ENCODE measurements at regions not wholly inside any gene's neighbourhood (a gene's known extent, or its start where the extent isn't known, plus 50 kb on each side); places are given as distances from the start of the nearest gene placed in this dataset.
"Not testable (repeated sequence)": the region's sequence is repeated elsewhere in the genome, so short reads cannot be mapped to it uniquely, and the experiment has no call there.

DNA sequence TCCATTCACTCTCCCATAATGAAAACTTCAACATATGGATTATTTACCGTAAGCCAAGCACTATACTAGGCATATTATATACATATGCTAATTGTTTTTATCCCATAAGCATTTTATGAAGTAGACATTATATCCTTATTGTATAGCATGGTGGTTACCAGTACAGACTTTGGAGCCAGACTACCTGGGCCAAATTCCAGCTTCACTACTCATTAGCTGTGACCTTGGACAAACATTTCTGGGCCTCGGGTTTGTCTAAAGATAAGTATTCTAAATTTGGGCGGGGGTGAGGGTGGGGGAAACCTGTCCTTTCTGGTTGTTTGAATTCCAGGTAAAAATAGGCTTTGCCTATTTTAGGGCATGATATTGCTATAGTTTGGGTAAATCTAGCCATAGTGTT is 66.5 kb upstream of the P2RY1 start:
- no peak for DNase-seq

DNA sequence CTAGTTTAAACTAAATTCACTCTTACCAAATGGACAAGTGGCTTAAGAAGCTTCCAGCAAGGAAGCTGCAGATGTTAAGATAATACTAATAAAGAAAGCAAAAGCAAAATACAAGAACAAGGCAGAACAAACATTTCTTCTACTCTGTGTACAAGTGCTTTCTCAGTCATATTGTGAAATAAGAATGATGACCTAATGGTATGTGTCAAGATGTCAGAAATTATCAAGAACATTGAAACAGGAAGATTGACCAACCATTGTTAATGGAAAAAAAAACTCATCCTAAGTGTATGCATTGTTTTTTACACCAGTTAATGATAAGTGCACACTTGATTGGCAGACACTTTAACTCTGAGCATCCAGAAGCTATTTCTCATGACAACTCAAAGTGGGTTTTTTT is 65.4 kb upstream of the P2RY1 start:
- no peak for DNase-seq

DNA sequence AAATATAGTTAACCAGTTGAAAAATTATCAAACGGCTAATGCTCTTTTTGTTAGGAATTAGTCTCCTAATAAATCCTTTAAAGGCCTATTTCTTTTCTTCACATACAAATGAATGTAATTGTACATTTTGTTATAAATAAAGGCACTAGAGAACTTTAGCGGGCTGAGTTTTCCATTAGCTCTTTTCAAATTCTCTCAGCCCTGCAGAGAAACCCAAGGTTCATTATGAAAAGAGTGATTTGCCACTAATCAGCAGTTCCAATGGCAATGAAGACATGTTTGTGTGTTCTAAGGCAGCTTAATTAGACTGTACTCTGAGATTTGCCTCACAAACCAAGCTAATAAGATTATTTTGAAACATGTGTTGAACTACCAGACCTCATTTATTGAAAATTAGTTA is 64.6 kb upstream of the P2RY1 start:
- DNase-seq: no peak

DNA sequence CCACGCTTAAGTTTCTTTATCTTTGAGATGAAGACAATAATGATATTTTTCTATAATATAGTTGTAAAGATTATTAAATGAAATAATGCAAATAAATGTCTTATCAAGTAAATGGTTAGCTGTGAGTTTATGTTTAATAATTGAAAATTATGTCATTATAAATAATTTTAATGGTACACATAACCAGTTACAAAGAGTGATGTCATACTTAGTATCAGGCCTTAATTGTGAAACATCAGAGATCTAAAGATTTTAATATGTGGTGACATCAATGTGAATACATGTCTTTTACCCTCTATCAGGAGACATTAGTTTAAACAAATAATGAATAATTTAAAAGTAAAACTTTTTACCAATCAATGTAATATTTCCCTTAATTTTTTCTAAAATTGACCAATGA is 63.8 kb upstream of the P2RY1 start:
- no peak for DNase-seq

DNA sequence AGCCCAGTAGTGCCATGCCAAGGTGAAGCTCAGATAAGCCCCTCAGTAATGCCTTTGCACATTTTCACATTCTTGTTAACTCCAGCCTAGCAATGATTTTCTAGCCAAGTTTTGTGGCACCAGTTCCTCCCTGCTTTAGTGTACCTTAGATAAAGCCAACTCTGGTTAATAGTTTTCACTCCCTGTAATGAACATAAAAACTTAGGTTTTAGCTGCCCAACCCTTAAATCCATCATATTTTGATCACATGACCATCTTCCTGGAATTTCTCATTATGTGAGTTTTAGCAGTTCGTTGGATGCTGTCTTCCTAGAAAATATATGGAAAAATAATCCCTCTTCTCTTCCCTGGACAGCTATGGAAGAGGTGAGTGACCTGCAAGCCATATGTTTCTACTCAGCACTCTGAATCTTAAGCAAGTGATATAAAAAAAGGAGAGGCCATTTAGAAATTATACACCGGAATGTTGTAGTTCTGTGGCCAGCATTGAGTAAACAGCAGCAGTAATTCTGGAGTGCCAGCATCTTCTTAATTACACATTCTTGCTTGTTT is 62.2 kb upstream of the P2RY1 start:
- no peak for DNase-seq

DNA sequence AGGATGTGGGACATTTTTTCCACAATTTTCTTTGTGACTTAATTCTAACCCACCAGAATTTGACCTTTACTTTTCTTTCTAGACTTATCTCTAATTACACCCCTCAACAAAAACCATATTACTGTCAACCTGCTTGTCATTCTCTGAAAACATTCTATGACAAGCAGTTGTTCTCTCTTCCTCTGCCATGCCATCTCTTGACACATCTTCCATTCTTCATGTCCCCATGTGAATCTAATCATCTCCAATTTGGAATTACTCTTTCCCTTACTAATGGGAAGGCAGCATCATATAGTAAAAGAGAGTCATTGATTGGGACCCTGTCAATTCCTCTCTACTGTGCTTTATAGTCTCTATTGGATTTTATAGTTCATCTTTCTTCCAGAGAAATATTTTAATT is 61.3 kb upstream of the P2RY1 start:
- no peak for DNase-seq

DNA sequence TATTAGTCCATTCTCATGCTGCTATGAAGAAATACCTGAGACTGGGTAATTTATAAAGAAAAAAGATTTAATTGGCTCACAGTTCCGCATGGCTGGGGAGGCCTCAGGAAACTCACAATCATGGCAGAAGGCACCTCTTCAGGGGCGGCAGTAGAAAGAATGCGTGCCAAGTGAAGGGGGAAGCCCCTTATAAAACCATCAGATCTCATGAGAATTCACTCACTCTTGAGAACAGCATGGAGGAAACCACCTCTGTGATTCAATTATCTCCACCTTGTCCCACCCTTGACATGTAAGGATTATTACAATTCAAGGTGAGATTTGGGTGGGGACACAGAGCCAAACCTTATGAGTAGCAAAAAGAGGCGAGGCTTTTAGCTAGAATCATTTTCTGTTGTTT is 60.7 kb upstream of the P2RY1 start:
- not testable (repeated sequence) for DNase-seq

DNA sequence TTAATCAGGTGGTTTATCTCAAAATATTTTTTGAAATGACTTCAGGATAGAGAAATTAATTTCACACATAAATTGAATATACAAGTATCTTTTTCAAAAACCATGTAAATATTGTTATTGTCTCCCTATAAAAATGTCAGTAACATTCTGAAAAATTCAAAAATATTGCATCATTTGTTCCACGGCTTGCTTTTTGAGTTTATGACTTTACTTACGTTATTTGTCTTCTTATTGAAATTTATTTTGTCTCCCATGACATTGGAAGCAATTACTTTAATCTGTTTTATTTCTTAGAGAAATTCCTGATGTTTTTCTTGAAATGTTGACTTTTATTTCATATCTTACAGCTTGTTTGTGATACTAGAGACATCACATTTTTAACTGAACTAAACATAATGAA is 56.9 kb upstream of the P2RY1 start:
- no peak for DNase-seq

DNA sequence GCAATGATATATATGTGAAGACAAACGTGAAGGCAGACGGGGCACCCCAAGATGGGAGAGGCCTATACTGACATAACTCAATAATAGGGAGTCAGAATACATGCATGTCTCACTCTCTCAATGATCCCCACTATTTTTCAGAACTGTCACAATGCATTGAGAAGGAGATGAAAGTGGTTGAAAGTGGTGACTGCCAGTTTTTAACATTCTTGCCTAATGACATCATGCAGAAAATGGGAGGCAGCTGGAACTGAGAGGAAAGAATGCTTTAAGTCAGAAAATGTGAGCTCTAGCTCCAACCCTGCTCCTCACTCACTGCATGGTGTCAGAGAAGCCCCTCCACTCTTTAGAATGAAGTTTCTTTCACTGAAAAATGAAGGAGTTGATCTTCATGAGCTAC is 55.3 kb upstream of the P2RY1 start:
- no peak for DNase-seq

DNA sequence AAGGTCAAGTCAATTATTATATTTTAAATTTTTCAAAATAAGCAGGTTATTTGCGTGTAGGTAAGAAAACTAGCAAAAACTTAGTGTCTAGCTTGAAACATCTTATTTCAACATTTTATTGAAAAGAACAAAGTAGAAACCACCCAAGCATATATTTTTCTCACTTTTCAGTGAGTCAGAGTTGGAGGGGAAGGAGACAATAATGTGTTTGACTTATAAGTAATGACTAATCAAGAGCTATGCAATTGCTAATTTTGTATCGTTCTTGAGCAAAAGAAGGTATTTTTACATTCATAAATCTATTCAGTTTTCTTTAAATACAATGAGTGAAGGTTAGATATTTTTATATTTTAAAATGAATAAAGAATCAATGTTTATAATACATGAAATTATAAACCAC is 54.4 kb upstream of the P2RY1 start:
- DNase-seq: no peak

DNA sequence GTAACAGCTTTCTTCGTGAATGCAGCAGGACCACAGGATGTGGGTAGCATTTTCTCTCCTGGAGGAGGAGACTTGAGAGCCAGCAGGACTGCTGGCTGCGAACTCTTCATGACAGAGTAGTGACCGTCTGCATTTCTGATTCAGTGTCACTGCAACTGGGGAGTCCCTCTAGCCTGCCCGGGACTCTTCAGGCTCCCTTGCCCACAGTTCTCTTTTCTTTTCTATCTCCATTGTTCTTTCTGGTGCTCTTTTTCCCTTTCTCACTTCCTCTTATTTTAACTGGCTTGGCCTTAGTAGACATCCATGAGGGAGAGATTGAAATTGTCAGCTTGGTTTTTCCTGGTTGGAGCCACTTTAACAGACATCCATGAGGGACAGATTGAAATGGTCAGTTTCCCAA is 49.9 kb upstream of the P2RY1 start:
- DNase-seq: no peak
